Amniotic stem cell (primary cell): ENCODE measurements at regions not wholly inside any gene's neighbourhood (a gene's known extent, or its start where the extent isn't known, plus 50 kb on each side); places are given as distances from the start of the nearest gene placed in this dataset.

Experiments used
- DNase-seq: peaks from one replicate; lab custom pipeline; 2025; lab: John Stamatoyannopoulos, UW

GRCh38 chr3:72021531-72021930, 236.6 kb upstream of the PROK2 start:
- DNase-seq, result no peak

GRCh38 chr3:72018343-72018984, 233.5 kb upstream of the PROK2 start:
- no peak for DNase-seq

- no peak for DNase-seq
Measured at GRCh38 chr3:72017935-72018334, 233.0 kb upstream of the PROK2 start.

- no peak for DNase-seq
Measured at GRCh38 chr3:72017311-72017710, 232.4 kb upstream of the PROK2 start.

- no peak for DNase-seq
Measured at GRCh38 chr3:72015463-72015862, 230.5 kb upstream of the PROK2 start.

- no peak for DNase-seq
Measured at GRCh38 chr3:72013084-72013483, 228.1 kb upstream of the PROK2 start.

GRCh38 chr3:72012363-72012762, 227.4 kb upstream of the PROK2 start:
- no peak for DNase-seq

GRCh38 chr3:72011485-72011884, 226.5 kb upstream of the PROK2 start:
- DNase-seq, result no peak

GRCh38 chr3:72009851-72010443, 225.0 kb upstream of the PROK2 start:
- no peak for DNase-seq

- no peak for DNase-seq
Measured at GRCh38 chr3:72008226-72008996, 223.5 kb upstream of the PROK2 start.

- DNase-seq, result no peak
Measured at GRCh38 chr3:72006631-72007556, 221.9 kb upstream of the PROK2 start.

GRCh38 chr3:72004749-72005292, 219.9 kb upstream of the PROK2 start:
- no peak for DNase-seq

- no peak for DNase-seq
Measured at GRCh38 chr3:72003936-72004335, 219.0 kb upstream of the PROK2 start.

GRCh38 chr3:72001758-72002157, 216.8 kb upstream of the PROK2 start:
- no peak for DNase-seq

GRCh38 chr3:71998995-71999673, 214.2 kb upstream of the PROK2 start:
- DNase-seq, result peak; percentile 46

- no peak for DNase-seq
Measured at GRCh38 chr3:71997066-71997653, 212.2 kb upstream of the PROK2 start.

GRCh38 chr3:71994906-71995305, 210.0 kb upstream of the PROK2 start:
- DNase-seq, result no peak

- DNase-seq, result no peak
Measured at GRCh38 chr3:71994203-71994602, 209.3 kb upstream of the PROK2 start.

GRCh38 chr3:71991681-71992080, 206.7 kb upstream of the PROK2 start:
- DNase-seq, result no peak

- no peak for DNase-seq
Measured at GRCh38 chr3:71991046-71991445, 206.1 kb upstream of the PROK2 start.

- no peak for DNase-seq
Measured at GRCh38 chr3:71990545-71990944, 205.6 kb upstream of the PROK2 start.
